GM12872 (cell line): ENCODE measurements at regions not wholly inside any gene's neighbourhood (a gene's known extent, or its start where the extent isn't known, plus 50 kb on each side); places are given as distances from the start of the nearest gene placed in this dataset.

ENCODE experiments used
- TF ChIP-seq, protein P1 (sequence below): IDR thresholded peaks from 3 replicates; pipeline ENCODE4 v1.5.1; 2011; ENCODE audit warnings: low read depth, mild to moderate bottlenecking, low read length, moderate library complexity; ENCODE audit not compliant: insufficient read depth

DNA sequence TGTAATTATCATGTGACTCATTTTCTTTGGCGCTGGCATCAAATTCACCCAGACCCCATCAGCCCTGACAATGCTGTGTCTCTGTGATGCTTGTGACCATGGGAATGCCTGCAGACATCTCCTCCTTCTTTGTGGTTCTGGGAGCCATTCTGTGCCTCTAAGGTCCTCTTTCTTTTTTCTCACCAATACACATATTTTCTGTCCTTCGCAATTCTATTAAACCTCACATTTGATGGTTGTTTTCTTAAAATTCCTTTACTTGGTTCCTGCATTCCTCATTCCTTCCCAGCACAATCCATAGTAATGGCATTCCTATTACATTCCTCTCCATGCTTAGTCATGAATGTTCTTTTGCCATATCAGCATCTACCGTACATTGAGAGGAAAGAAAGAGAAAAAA, 375.3 kb downstream of the PIK3C3 start:
- TF ChIP-seq, protein P1, sequence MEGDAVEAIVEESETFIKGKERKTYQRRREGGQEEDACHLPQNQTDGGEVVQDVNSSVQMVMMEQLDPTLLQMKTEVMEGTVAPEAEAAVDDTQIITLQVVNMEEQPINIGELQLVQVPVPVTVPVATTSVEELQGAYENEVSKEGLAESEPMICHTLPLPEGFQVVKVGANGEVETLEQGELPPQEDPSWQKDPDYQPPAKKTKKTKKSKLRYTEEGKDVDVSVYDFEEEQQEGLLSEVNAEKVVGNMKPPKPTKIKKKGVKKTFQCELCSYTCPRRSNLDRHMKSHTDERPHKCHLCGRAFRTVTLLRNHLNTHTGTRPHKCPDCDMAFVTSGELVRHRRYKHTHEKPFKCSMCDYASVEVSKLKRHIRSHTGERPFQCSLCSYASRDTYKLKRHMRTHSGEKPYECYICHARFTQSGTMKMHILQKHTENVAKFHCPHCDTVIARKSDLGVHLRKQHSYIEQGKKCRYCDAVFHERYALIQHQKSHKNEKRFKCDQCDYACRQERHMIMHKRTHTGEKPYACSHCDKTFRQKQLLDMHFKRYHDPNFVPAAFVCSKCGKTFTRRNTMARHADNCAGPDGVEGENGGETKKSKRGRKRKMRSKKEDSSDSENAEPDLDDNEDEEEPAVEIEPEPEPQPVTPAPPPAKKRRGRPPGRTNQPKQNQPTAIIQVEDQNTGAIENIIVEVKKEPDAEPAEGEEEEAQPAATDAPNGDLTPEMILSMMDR: no peak

DNA sequence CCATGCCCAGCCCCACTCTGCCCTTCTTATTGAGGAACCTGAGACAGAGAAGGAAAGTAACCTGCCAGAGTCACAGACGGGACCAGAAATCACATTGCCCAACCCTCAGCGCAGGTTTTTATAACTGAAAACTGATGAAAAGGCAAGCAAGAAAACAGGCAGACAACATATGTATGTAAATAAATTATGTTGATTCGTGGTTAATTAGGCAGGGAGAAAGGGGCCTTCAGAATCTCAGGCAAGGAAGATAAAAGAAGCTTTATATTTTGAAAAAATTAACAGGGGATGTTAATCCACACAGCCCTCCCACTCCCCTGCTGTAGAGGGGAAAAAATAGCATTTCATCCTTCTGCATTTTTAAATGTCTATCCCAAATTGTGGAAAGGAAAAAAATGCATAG, 378.5 kb downstream of the PIK3C3 start:
- TF ChIP-seq, protein P1: no peak

DNA sequence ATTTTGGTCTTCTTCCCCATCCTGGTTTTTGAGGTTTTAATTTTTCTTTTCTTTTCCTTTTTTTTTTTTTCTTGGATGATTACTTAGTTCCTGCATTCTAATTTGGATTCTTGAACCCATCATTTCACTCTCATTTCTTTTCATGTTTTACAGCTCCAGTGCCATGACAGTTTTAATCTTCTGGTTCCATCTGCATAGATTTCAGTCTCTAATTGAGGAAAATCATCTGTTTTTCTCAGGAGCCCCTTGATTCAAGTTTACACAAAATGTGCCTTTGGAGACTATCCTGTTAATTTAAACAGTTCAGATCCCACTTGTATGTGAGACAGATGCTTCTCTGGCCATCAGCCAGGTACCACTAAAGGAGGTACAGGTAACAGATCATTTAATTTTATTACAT, 379.9 kb downstream of the PIK3C3 start:
- TF ChIP-seq, protein P1: no peak

DNA sequence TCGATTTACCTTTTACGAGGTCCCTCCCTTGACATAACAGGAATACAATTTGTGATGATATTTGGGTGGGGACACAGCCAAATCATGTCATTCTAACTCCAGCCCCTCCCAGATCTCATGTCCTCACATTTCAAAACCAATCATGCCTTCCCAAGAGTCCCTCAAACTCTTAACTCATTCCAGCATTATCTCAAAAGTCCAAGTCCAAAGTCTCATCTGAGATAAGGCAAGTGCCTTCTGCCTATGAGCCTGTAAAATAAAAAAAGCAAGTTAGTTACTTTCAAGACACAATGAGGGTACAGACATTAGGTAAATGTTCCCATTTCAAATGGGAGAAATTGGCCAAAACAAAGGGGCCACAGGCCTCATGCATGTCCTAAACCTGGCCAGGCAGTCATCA, 381.1 kb downstream of the PIK3C3 start:
- TF ChIP-seq, protein P1: no peak

DNA sequence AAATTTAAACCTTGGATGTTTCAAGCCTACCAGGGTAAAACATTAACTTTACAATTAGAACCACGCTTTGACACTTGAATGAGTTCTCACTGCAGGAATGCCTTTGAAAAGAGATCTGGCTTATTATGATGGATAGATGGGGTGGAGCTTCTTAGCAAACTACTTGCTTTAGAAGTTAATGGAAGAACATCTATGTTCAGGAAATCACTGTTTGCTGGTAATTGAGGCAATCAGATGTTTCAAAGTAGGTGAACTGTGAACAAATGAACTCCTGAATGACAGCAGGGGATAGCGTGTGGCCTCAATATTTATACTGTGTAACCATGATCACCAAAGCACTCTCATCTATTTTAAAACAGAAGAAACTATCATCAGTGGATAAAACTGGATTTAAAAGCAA, 383.6 kb downstream of the PIK3C3 start:
- TF ChIP-seq, protein P1: no peak

DNA sequence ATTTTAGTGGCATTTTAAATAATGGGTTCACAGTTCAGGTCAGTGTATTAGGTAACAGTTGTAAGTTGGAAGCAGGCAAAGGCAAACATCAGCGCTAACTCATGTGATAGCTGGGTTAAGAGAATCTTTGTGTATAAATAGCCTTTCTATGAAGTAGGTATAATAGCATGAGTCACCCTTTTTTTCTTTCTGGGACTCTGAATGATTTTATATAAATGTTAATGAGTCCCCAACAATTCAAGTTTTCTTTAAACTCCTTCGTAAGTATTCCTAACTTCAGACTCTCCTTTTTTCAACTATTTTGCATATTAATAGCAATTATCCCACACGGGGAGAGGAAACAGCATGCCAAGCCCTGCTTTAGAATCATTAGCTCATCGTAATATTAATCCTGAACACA, 384.3 kb downstream of the PIK3C3 start:
- TF ChIP-seq, protein P1: no peak

DNA sequence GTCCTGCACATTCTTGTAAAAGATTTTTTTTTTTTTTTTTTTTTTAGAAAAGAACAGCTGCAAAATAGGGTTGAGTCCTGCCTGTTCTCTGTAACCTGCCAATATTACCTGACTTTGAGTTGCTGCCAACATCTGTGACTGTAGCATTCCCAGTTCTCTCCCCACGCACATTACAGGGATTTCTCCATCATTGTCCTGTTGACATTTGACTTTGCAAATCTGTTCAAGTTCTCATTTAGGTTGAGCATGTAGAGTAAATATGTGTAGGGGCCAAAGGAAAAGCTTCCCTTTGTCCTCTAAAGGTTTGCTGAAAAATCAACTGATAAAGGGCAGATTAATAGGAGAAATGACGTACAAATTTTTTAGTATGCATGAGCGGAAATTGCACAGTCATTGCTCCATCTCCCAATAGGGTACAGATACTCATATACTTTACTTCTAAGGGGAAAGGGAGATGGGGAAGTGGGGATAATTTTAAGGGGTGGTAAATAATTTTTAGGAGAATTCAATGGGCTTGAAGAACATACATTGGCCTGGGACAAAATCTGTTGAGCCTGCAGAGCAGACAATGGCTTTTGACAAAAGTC, 385.5 kb downstream of the PIK3C3 start:
- TF ChIP-seq, protein P1: no peak
